Left lung (tissue), 4 donors: ENCODE measurements at regions not wholly inside any gene's neighbourhood (a gene's known extent, or its start where the extent isn't known, plus 50 kb on each side); places are given as distances from the start of the nearest gene placed in this dataset.
A peak's percentile ranks its signal among the peaks of the same experiment; 100 is the strongest.

ENCODE experiments used
- ATAC-seq: fragments of 200-7000 bp; cut with Tn5 transposase; one replicate; pipeline ENCODE4 v1.9.1; 2020; ENCODE audit warnings: moderate library complexity
- DNase-seq, 4 donors: peaks; one replicate each; pipeline ENCODE4 v3.0.0-alpha.2; 2013 to 2020
- H3K27ac ChIP-seq, 2 donors: fragments of 200-600 bp; sonication (generic) in 1 of 2; one replicate each; pipeline versions ENCODE4 v1.5.0 to v1.8.0; 2020 to 2021
- H3K27me3 ChIP-seq, 2 donors: fragments of 200-600 bp; sonication (generic) in 1 of 2; one replicate each; pipeline versions ENCODE4 v1.5.0 to v1.8.0; 2020 to 2021
- H3K36me3 ChIP-seq, 2 donors: fragments of 200-600 bp; sonication (generic) in 1 of 2; one replicate each; pipeline versions ENCODE4 v1.5.0 to v1.8.0; 2020 to 2021
- H3K4me1 ChIP-seq, 2 donors: fragments of 200-600 bp; one replicate each; pipeline ENCODE4 v1.8.0; 2021
- H3K4me3 ChIP-seq, 2 donors: fragments of 200-600 bp; sonication (generic) in 1 of 2; one replicate each; pipeline versions ENCODE4 v1.5.0 to v1.8.0; 2020 to 2021; ENCODE audit warnings: mild to moderate bottlenecking in 1 of 2
- H3K9me3 ChIP-seq, 2 donors: fragments of 200-600 bp; sonication (generic) in 1 of 2; one replicate each; pipeline versions ENCODE4 v1.5.0 to v1.8.0; 2020 to 2021
- CTCF ChIP-seq, 2 donors: fragments of 200-600 bp; sonication (generic) in 1 of 2; IDR thresholded peaks; one replicate each; pipeline versions ENCODE4 v1.5.0 to v1.8.0; 2021; ENCODE audit warnings: antibody characterized with exemption in 2 of 2
- intact Hi-C, 2 donors: fragments of 100-400 bp; cut with DNase I; formaldehyde crosslinking; loops; one replicate each; pipeline versions ENCODE4 v1.11.2 to v1.14.2; 2022
- donor health status: DM: no; HTN: yes; CAD: no.
- donor health status: DM: no; HTN: no; CAD: no.

DNA sequence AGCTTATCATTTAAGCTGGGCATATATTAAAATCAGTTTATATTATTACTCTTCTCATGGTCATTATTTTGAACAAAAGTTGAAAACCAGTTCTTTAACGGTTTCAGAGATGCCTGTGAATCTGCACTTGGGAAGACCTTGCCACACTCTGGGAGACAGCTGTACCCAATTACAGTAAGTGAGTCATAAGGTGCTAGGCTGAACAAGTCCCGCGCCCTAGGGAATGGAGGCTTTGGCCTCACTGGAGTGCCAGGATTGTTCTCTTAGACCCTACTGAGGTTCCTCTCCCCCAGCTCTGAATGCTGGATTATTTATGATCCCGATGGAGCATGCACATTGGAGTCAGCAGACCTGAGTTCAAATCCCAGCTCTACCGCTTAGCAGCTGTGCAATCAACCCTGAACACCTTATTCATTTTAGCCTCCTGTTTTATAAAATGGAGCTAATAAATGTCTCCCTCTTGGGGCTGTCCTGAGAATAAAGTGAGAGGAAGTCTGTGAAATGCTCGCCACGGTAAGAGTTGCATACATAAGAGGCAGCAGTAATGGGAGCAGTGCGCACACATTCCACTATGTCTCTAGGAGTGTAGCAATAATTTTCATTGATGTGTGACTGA, 266.2 kb downstream of the FOXD2 start:
- intact Hi-C loops = no loop called here
- Histone ChIP-seq H3K27me3 (peaks cover 7 to 43% of the 10 kb centered on the region in 2 donors), H3K36me3 (no peaks in the 10 kb centered on the region), H3K4me1 (peaks cover 0 to 5% of the 10 kb centered on the region in 2 donors), H3K27ac (no peak overlapping the region), H3K9me3 (no peaks in the 10 kb centered on the region), H3K4me3 (no peak overlapping the region)
- no peak for DNase-seq
- no peak for TF ChIP-seq CTCF (IDR thresholded peaks at IDR 0.05)
- no peak for ATAC-seq

GRCh38 chr1:47705517-47706130, 267.8 kb downstream of the FOXD2 start:
- Histone ChIP-seq H3K27me3 (peaks cover 20 to 58% of the 10 kb centered on the region in 2 donors), H3K27ac (no peak overlapping the region), H3K36me3 (no peaks in the 10 kb centered on the region), H3K4me1 (peaks cover 0 to 20% of the 10 kb centered on the region in 2 donors), H3K4me3 (no peak overlapping the region), H3K9me3 (no peaks in the 10 kb centered on the region)
- TF ChIP-seq CTCF (IDR thresholded peaks at IDR 0.05) = no peak
- ATAC-seq (no peak), DNase-seq (peak in 1 of 4 donors; percentile 74)
- intact Hi-C loops = no loop called here

GRCh38 chr1:47707503-47707902, 269.7 kb downstream of the FOXD2 start:
- no peaks in the 10 kb centered on the region for H3K9me3 ChIP-seq
- peaks cover 34 to 77% of the 10 kb centered on the region in 2 donors for H3K27me3 ChIP-seq
- no peak for ATAC-seq
- no peak overlapping the region for H3K4me3 ChIP-seq
- TF ChIP-seq CTCF (IDR thresholded peaks at IDR 0.05) = no peak
- no peak for DNase-seq
- intact Hi-C loops = no loop called here
- H3K36me3 ChIP-seq = no peaks in the 10 kb centered on the region
- no peak overlapping the region for H3K27ac ChIP-seq
- peaks cover 0 to 20% of the 10 kb centered on the region in 2 donors for H3K4me1 ChIP-seq

DNA sequence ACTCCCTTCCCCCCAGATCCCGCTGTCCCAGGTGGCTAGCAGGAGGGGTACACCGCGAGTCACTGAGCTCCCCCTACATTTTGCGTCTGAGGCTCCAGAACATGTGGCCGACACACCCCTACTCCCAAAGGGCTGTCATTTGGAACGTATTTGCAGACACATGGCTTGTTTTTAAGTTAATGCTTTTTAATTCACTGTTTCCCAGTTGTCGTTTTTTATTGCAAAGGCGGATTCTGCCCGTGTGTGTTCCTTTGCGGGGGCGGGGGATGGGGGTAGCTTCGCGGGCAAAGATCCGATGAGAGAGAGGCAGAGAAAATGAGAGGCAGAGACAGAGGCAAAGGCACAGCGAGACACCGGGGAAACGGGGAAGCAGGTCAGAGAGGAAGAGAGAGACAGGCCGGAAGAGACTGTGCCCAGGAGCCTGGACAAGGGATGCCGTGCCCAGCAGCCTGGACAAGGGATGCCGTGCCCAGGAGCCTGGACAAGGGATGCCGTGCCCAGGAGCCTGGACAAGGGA, 270.2 kb downstream of the FOXD2 start:
- Histone ChIP-seq H3K36me3 (no peaks in the 10 kb centered on the region), H3K4me3 (no peak overlapping the region), H3K27ac (no peak overlapping the region), H3K27me3 (peaks cover 34 to 83% of the 10 kb centered on the region in 2 donors), H3K9me3 (no peaks in the 10 kb centered on the region), H3K4me1 (peaks cover 0 to 20% of the 10 kb centered on the region in 2 donors)
- TF ChIP-seq CTCF (IDR thresholded peaks at IDR 0.05) = no peak
- DNase-seq (no peak), ATAC-seq (no peak)
- intact Hi-C loops = no loop called here

DNA sequence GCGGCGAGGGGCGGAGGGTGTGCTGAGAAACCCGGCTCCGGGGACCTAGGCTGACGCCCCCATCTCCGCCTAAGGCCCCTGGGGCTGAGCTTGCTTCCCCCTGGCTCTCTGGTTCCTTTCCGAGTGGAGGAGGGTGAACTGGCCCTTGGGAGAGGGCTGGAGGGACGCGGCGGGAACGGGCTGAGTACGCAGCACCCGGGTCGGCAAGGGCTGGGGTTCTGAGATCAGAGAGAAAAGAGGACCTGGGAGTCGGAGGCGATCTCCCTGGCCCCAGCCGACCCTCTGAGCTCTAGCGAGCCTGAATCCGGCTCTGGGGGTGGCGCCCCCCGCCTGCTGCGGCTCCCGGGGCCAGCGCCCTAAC, 270.8 kb downstream of the FOXD2 start:
- no peak for TF ChIP-seq CTCF (IDR thresholded peaks at IDR 0.05)
- intact Hi-C loops = no loop called here
- ATAC-seq = no peak
- no peak for DNase-seq
- Histone ChIP-seq H3K27ac (no peak overlapping the region), H3K36me3 (no peaks in the 10 kb centered on the region), H3K9me3 (no peaks in the 10 kb centered on the region), H3K27me3 (peaks cover 34 to 88% of the 10 kb centered on the region in 2 donors), H3K4me3 (no peak overlapping the region), H3K4me1 (peaks cover 0 to 20% of the 10 kb centered on the region in 2 donors)
